SU-DHL-6 (cell line): ENCODE measurements at regions not wholly inside any gene's neighbourhood (a gene's known extent, or its start where the extent isn't known, plus 50 kb on each side); places are given as distances from the start of the nearest gene placed in this dataset.

Experiments used
- EZH2phosphoT487 ChIP-seq: fragments of 200-600 bp; sonication (generic), shearing (Covaris generic); conservative IDR thresholded peaks from 2 replicates; pipeline ENCODE4 v1.6.1; 2018; ENCODE audit warnings: mild to moderate bottlenecking, antibody characterized with exemption, low read length, moderate library complexity, mixed read lengths
- TF ChIP-seq, protein P1 (sequence below): fragments of 200-600 bp; sonication (generic); IDR thresholded peaks from one replicate; pipeline ENCODE4 v1.5.1; 2017; ENCODE audit warnings: antibody characterized with exemption, mild to moderate bottlenecking, low read length, moderate library complexity; ENCODE audit not compliant: insufficient read depth, poor library complexity, severe bottlenecking

DNA sequence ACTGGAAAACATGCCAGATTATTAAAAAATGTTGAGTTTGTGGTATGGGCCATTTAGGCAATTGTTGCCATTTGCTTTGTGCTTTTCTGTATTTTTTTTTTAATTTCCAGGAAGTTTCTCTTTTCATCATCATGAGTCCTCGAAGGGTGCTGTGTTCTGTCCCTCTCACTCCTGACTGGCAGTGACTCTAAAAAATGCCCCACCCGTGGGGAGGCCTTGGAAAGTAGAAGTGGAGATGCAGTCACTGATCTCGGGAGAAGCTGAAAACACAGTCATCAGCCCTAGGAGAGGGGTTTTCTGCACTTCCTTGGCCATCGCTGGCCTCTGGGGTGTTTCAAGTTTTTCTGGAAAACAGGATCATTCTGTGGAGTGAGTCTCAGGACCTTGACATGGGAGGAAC is 98.5 kb upstream of the GRK3 start:
- TF ChIP-seq EZH2phosphoT487: no peak
- TF ChIP-seq, protein P1, sequence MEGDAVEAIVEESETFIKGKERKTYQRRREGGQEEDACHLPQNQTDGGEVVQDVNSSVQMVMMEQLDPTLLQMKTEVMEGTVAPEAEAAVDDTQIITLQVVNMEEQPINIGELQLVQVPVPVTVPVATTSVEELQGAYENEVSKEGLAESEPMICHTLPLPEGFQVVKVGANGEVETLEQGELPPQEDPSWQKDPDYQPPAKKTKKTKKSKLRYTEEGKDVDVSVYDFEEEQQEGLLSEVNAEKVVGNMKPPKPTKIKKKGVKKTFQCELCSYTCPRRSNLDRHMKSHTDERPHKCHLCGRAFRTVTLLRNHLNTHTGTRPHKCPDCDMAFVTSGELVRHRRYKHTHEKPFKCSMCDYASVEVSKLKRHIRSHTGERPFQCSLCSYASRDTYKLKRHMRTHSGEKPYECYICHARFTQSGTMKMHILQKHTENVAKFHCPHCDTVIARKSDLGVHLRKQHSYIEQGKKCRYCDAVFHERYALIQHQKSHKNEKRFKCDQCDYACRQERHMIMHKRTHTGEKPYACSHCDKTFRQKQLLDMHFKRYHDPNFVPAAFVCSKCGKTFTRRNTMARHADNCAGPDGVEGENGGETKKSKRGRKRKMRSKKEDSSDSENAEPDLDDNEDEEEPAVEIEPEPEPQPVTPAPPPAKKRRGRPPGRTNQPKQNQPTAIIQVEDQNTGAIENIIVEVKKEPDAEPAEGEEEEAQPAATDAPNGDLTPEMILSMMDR: no peak
